OCI-LY3 (cell line): ENCODE measurements at regions not wholly inside any gene's neighbourhood (a gene's known extent, or its start where the extent isn't known, plus 50 kb on each side); places are given as distances from the start of the nearest gene placed in this dataset.

Experiments
- H2AFZ ChIP-seq: fragments of 200-600, 300-600 bp; shearing (Covaris generic); 2 replicates; pipeline ENCODE4 v1.6.0; 2014; ENCODE audit warnings: antibody characterized with exemption, low read depth, low read length
- H3K27ac ChIP-seq: fragments of 200-600, 300-600 bp; sonication (generic); 2 replicates; pipeline ENCODE4 v1.5.1; 2014; ENCODE audit warnings: mild to moderate bottlenecking, low read length, moderate library complexity, mixed read lengths
- H3K27me3 ChIP-seq: fragments of 200-600, 300-600 bp; sonication (generic); 2 replicates; pipeline ENCODE4 v1.6.1; 2014; ENCODE audit warnings: low read depth, low read length, mixed read lengths
- H3K36me3 ChIP-seq: fragments of 200-600, 300-600 bp; sonication (generic); replicated peaks from 2 replicates; pipeline ENCODE3; 2014; ENCODE audit warnings: low read depth, low read length, mixed read lengths
- H3K4me1 ChIP-seq: fragments of 300-600, 200-600 bp; sonication (generic); 2 replicates; pipeline ENCODE4 v1.6.1; 2014; ENCODE audit warnings: low read length, mixed read lengths
- H3K4me2 ChIP-seq: fragments of 200-600, 300-600 bp; sonication (generic); 2 replicates; pipeline ENCODE4 v1.6.1; 2014; ENCODE audit warnings: low read length, mixed read lengths
- H3K4me3 ChIP-seq: fragments of 300-600, 200-600 bp; sonication (generic); 2 replicates; pipeline ENCODE4 v1.5.1; 2014; ENCODE audit warnings: antibody characterized with exemption, mild to moderate bottlenecking, low read length, moderate library complexity
- H3K79me2 ChIP-seq: fragments of 300-600, 200-600 bp; shearing (Covaris generic); 2 replicates; pipeline ENCODE4 v1.6.1; 2014; ENCODE audit warnings: mild to moderate bottlenecking, low read length, mixed read lengths
- H3K9ac ChIP-seq: fragments of 300-600, 200-600 bp; shearing (Covaris generic); 2 replicates; pipeline ENCODE4 v1.6.0; 2014; ENCODE audit warnings: mild to moderate bottlenecking, low read length, moderate library complexity
- H3K9me3 ChIP-seq: fragments of 200-600, 300-600 bp; shearing (Covaris generic); 2 replicates; pipeline ENCODE4 v1.6.1; 2014; ENCODE audit warnings: low read length, mixed read lengths; ENCODE audit not compliant: insufficient read depth
- H4K20me1 ChIP-seq: fragments of 200-600, 300-600 bp; sonication (generic); 2 replicates; pipeline ENCODE4 v1.6.1; 2016; ENCODE audit warnings: low read length, mixed read lengths; ENCODE audit not compliant: insufficient read depth
- CTCF ChIP-seq: fragments of 200-600, 300-600 bp; sonication (generic); IDR thresholded peaks from 2 replicates; pipeline ENCODE4 v1.5.1; 2014; ENCODE audit warnings: antibody characterized with exemption, low read length, low read depth
- EZH2phosphoT487 ChIP-seq: fragments of 200-600 bp; shearing (Covaris generic); IDR thresholded peaks from 2 replicates; pipeline ENCODE4 v1.6.1; 2018; ENCODE audit warnings: antibody characterized with exemption, mixed run types, low read depth

DNA sequence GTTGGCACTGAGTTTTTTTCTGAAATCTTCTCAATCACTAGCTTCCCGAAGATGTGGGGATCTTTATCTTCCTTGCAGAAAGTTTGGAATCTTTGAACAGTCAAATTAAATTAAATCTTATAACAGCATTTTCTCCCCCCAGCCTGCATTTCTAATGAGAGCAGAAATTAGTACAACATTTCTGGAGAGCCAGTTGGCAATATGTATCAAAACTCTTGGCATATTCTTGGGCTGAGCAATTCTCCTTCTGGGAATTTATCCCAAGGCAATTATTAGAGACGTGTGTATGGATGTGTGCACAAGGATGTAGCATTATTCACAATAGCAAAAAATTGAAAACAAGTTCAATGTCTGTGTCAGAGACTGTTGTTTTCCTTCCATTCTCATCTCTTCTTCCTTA is 159.5 kb downstream of the OLFM4 start:
- H3K27ac ChIP-seq = no peak overlapping the region
- H3K36me3 ChIP-seq = no peaks in the 10 kb centered on the region
- no peaks in the 10 kb centered on the region for H3K79me2 ChIP-seq
- no peak overlapping the region for H3K9ac ChIP-seq
- no peak overlapping the region for H3K4me2 ChIP-seq
- no peaks in the 10 kb centered on the region for H3K9me3 ChIP-seq
- TF ChIP-seq EZH2phosphoT487 (no peak), CTCF (no peak)
- H4K20me1 ChIP-seq = no peaks in the 10 kb centered on the region
- H3K4me1 ChIP-seq = no peaks in the 10 kb centered on the region
- H3K4me3 ChIP-seq = no peak overlapping the region
- no peaks in the 10 kb centered on the region for H3K27me3 ChIP-seq
- no peak overlapping the region for H2AFZ ChIP-seq

GRCh38 chr13:53189162-53189561 is 160.5 kb downstream of the OLFM4 start:
- TF ChIP-seq EZH2phosphoT487 (no peak), CTCF (peak; percentile 52)
- Histone ChIP-seq H2AFZ (no peak overlapping the region), H3K79me2 (no peaks in the 10 kb centered on the region), H3K9ac (no peak overlapping the region), H4K20me1 (no peaks in the 10 kb centered on the region), H3K4me3 (no peak overlapping the region), H3K9me3 (no peaks in the 10 kb centered on the region), H3K27ac (no peak overlapping the region), H3K4me1 (no peaks in the 10 kb centered on the region), H3K4me2 (no peak overlapping the region), H3K27me3 (no peaks in the 10 kb centered on the region), H3K36me3 (no peaks in the 10 kb centered on the region)

GRCh38 chr13:53191091-53191490 is 162.5 kb downstream of the OLFM4 start:
- Histone ChIP-seq H3K36me3 (no peaks in the 10 kb centered on the region), H3K9ac (no peak overlapping the region), H3K27me3 (no peaks in the 10 kb centered on the region), H3K27ac (no peak overlapping the region), H4K20me1 (no peaks in the 10 kb centered on the region), H3K9me3 (no peaks in the 10 kb centered on the region), H3K4me1 (no peaks in the 10 kb centered on the region), H2AFZ (no peak overlapping the region), H3K4me2 (no peak overlapping the region), H3K4me3 (no peak overlapping the region), H3K79me2 (no peaks in the 10 kb centered on the region)
- TF ChIP-seq CTCF = no peak
- no peak for TF ChIP-seq EZH2phosphoT487

DNA sequence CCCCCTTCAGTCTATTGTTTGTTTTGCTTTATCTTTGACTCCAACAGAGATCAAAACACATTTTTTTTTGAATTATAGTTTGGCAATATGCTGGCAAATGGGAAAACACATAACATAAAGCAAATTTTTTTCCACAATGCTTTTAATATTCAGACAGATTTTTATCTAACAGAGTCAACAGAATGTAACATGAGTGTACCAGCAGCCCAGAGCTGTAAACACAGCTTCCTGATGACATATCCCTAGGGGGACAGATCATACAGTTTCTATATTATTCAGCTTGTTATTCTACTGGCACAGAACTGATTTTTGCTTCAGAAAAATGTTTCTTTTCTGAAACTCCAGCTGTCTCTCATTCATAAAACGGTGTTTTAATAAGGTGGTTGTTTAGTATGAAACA is 168.8 kb downstream of the OLFM4 start:
- H3K79me2 ChIP-seq = no peaks in the 10 kb centered on the region
- H3K27ac ChIP-seq = no peak overlapping the region
- H3K4me1 ChIP-seq = peaks cover 11% of the 10 kb centered on the region
- H3K36me3 ChIP-seq = no peaks in the 10 kb centered on the region
- H4K20me1 ChIP-seq = no peaks in the 10 kb centered on the region
- no peak overlapping the region for H3K9ac ChIP-seq
- peak overlapping the region; percentile 29; the same call in 1 of the 2 replicates for H3K4me2 ChIP-seq
- no peak overlapping the region for H2AFZ ChIP-seq
- H3K27me3 ChIP-seq = no peaks in the 10 kb centered on the region
- no peaks in the 10 kb centered on the region for H3K9me3 ChIP-seq
- TF ChIP-seq EZH2phosphoT487 (no peak), CTCF (no peak)
- no peak overlapping the region for H3K4me3 ChIP-seq
